Left forelimb (tissue), 1 donor: ENCODE measurements at regions not wholly inside any gene's neighbourhood (a gene's known extent, or its start where the extent isn't known, plus 50 kb on each side); places are given as distances from the start of the nearest gene placed in this dataset.
A peak's percentile ranks its signal among the peaks of the same experiment; 100 is the strongest.
"Not testable (repeated sequence)": the region's sequence is repeated elsewhere in the genome, so short reads cannot be mapped to it uniquely, and the experiment has no call there.

ENCODE experiments used
- DNase-seq: peaks from one replicate; pipeline ENCODE4 v3.0.0-alpha.2; 2018; ENCODE audit warnings: low spot score

- DNase-seq: not testable (repeated sequence)
Observed at GRCh38 chr1:209173796-209174195, 409.7 kb upstream of the CAMK1G start.

DNA sequence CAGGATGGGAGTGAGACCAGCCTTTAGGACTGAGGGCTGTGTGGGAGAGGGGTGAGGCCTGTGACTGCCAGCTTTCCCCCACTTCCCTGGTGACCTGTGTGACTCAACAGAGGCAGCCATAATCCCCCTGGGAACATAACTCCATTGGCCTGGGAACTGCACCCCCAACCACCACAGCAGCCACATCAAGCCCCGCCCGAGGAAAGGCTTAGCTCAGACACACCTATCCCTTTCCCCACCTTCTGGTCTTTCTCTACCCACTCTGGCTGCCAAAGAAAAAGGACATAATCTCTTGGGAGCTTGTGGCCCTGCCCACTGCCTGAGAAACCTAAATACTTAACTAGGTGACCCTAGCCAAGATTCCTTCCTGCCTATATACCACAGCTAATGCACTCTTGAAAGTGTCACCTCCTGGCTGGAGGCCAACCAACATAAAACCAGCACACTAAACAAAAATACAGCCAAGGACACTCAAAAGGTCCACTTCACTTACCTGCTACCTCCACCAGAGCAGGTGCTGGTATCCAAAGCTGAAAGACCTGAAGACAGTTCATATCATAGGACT lies 406.6 kb upstream of the CAMK1G start:
- no peak for DNase-seq

DNA sequence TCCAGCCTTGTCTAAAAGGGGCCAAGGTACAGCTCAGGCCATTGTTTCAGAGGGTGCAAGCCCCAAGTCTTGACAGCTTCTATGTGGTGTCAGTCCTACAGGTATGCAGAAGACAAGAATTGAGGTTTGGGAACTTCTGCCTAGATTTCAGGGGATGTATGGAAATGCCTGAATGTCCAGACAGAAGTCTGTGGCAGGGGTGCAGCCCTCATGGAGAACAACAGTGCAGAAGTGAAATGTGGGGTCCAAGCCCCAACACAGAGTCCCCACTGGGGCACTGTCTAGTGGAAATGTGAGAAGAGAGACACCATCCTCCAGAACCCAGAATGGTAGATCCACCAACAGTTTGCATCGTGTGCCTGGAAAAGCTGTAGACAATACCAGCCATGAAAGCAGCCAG lies 400.3 kb upstream of the CAMK1G start:
- DNase-seq: no peak

DNA sequence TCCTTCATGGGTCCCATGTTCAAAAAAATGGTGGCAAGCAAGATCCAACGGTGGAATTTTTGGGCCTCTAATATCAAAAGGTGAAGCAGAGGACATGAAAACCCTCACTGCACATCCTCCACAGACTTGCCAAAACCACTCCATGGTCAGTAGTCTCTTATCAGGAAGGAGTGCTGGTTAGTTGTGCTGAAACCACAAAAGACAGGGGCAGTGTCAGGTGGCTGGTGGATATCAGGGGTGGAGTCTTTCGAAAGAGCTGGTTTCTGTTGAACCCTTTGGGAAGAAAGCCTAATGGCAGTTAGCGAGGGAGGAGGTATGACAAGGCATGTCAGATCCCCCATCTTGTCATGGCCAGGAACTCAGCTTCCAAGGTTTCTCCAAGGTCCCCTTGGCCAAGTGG lies 395.9 kb upstream of the CAMK1G start:
- DNase-seq: no peak

DNA sequence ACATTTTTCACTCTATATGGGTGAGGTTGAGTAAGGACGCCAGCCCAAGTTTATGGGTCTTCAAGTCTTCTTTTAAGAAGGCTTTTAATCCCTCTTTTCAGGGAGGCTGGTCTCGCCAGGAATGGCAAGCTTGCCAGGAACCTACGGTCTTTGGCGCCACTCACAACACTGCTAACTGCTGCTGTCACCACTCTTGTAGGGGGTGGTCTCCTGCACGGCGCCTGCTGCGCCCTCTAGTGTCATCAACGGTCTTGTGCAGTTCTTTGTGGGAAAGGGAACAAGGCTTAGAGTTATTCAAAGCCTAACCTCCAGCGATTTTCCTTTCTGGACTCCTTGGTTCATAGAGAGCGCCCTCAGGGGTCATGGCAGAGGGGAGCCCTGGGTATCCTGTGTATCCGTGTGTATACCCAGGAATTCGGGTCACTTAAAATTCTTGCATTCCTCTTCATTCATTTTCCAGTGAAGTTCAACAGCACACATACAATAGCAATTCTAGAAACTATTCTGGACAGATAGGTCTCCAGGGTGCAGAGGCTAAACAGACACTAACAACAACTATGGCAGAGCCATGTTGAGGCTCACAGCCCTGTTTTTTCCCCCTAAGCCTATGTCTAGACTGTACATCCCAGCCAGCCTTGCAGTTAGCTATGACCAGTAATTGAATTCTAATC lies 392.8 kb upstream of the CAMK1G start:
- DNase-seq: no peak

GRCh38 chr1:209191262-209191634 lies 392.3 kb upstream of the CAMK1G start:
- no peak for DNase-seq

GRCh38 chr1:209196140-209196539 lies 387.4 kb upstream of the CAMK1G start:
- DNase-seq: no peak

DNA sequence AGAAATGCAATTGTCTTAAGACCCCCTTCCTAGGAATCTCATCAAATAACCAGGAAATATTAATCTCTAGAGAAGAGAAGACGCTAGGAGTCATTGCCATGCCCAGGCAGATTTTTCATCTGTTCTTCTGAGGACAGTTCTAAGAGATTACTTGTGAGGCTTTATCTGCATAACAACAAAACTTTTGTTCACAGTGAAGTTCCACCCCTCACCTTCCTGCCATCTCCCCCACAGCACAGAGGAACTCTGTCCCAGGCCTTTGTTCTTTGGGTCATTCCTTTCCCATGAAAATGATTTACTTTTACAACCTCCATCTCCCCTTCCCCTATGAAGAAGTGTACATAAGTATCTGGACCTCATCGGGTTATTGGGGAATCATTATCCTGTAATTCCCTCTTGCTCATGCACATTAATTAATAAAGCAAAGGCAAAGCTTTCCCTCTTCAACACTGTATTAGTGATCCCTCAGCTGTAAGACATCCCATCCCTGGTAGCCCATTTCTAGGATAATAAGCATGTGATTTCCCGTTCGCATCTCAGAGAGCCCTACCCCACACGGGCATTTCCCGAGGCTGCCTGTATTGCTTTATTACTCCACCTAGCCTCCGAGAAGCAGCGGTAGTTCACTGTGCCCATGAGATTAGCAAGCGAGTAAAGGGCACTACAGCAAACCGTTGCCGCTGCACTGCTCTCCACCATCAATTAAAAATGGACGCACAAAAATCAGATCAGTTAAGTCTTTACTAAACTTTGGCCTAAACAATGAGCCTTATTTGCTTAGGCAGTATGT lies 384.4 kb upstream of the CAMK1G start:
- no peak for DNase-seq

DNA sequence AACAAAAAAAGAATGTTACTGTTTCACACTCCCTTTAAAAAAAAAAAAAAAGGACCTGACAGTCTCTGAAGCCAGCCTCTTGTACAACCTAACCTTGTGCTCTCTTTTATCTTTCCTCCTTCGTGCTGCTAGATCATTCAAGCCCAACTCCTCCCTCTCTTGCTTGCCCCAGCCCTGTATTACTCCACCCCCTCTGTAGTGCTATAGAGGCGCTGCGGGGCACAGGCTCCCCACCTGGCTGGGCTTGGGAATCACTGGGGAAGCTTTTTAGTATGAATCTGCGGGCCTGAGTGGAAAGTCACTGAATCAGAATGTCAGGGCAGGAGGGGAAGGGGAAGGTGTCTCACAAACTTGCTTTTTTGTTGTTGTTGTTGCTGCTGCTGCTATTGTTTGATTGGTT lies 383.7 kb upstream of the CAMK1G start:
- DNase-seq: no peak

GRCh38 chr1:209202321-209202720 lies 381.2 kb upstream of the CAMK1G start:
- DNase-seq: not testable (repeated sequence)

DNA sequence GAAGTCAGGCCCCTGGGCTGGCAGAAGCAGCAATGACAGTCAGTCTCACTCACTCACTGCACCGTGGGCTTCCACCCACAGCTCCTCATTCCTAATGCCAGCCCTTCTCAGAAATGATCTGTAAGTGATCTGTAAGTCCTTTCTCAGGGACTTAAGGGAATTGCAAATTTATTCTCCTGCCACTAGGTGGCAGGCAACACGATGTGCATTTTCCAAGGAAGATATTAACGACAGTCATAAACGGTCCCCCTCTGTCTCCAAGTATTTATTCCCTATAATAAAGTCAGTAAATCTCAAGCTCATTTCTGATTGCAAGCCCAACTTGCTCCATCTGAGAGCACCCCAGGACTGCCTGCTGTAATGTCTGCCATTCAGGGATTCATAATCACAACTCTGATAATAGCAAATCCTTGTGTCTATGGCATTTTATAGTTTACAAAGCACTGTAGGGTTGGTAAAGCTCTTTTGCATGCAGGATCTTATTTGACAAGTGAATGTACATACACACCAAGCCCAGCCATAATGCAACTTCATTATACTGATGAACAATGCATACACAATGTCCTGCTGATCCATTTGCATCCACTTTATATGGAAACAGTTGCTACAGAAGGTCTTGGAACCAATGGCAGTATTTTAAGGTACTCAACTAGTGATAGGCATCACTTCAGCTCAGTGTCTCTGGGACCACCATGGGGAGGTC lies 380.5 kb upstream of the CAMK1G start:
- DNase-seq: no peak

- DNase-seq: no peak
Observed at GRCh38 chr1:209203533-209203895, 380.0 kb upstream of the CAMK1G start.

GRCh38 chr1:209205039-209205438 lies 378.5 kb upstream of the CAMK1G start:
- DNase-seq: no peak

GRCh38 chr1:209207126-209207700 lies 376.3 kb upstream of the CAMK1G start:
- no peak for DNase-seq

GRCh38 chr1:209207701-209208286 lies 375.7 kb upstream of the CAMK1G start:
- DNase-seq: peak; percentile 77

GRCh38 chr1:209208648-209209047 lies 374.9 kb upstream of the CAMK1G start:
- DNase-seq: no peak

DNA sequence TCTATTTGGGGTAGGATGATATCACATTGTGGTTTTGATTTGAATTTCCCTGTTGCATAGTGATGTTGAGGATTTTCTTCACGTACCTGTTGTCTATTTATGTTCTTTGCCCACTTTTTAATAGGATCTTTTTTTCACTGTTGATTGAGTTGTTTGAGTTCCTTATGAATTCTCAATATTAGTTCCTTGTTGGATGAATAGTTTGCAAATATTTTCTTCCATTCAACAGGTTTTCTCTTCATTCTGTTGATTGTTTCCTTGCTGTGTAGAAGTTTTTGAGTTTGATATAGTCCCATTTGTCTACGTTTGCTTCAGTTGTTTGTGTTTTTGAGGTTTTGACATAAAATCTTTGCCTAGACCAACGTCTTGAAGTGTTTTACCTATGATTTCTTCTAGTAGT lies 369.5 kb upstream of the CAMK1G start:
- DNase-seq: no peak

GRCh38 chr1:209215826-209216225 lies 367.7 kb upstream of the CAMK1G start:
- no peak for DNase-seq

DNA sequence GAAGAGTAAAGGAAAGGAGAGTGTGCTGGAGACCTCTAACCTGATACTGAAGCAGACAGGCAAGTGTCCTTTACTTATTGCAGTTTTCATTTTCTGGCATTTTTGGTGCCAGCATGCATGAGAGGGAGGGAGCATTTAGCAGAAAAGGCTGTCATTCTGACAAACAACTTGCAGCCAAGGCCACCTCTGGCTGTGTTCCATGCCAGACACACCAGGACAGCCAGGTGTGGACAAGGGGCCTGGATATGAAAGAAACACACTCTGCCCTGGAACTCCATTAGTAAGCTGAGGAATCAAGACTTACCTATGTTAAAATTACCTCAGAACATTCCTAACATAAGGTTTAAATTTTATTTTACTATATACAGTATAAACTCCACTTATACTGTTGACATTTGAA lies 365.4 kb upstream of the CAMK1G start:
- DNase-seq: no peak

DNA sequence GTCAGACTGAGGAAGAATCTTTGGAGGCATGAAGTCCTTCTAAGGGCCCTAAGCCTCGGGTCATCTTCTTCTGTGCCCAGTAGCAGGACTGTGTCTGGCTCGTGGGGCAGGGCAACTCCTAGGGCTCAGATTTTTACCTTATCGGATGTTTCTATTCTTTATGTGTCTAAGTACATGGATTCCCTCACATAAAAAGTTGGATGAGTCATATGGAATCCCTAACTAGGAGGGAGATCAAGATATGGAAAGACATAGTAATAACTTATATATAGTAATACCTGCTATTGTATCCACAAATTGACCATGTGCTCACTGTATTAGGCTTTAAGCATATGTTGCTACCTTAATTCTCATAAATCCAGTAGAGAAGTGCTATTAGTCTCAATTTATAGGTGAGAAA lies 364.5 kb upstream of the CAMK1G start:
- DNase-seq: no peak

DNA sequence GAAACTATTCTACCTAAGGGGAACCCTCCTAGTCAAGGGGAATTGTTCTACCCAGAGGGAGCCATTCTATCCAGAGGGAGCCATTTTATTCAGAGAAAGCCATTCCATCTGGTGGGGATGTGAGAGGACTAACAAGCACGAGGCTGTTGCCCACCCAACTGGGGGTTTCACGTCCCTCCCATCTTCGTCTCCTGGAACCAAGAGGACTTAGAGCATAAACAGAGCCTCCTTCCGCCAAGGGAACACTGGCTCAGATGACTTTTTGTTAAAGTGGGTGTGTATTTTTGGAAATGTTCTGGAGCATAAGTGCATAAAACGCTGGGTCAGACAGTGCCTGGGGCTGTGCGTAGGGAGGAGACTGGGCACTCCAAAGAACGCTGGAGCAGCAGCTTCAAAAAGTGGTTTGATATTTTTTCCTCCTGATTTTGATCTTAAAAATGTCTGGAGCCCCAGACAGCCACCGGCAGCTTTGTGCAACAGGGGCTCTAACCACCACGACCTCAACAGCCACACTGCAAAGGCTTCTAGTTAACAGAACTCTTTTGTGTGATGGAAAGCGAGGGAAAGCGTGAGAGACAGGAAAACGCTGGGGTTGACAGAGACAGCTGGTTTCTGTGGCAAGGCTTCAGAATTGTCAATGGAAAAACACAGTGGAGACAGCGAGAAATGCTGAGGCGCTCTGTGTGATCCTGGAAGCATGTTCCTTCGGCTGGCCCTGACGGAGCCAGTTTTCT lies 363.6 kb upstream of the CAMK1G start:
- no peak for DNase-seq
